CD4-positive, alpha-beta T cell treated with Interleukin-6 for 4 hours (primary cell): ENCODE measurements at regions not wholly inside any gene's neighbourhood (a gene's known extent, or its start where the extent isn't known, plus 50 kb on each side); places are given as distances from the start of the nearest gene placed in this dataset.
A peak's percentile ranks its signal among the peaks of the same experiment; 100 is the strongest.
"Not testable (repeated sequence)": the region's sequence is repeated elsewhere in the genome, so short reads cannot be mapped to it uniquely, and the experiment has no call there.

Experiments used
- DNase-seq: peaks from one replicate; pipeline ENCODE4 v3.0.0-alpha.2; 2020; ENCODE audit warnings: mixed read lengths

GRCh38 chr19:14328406-14328805 is 52.8 kb upstream of the ADGRE5 start:
- DNase-seq = no peak

- not testable (repeated sequence) for DNase-seq
Measured at GRCh38 chr19:14327061-14327460, 54.2 kb upstream of the ADGRE5 start.

DNA sequence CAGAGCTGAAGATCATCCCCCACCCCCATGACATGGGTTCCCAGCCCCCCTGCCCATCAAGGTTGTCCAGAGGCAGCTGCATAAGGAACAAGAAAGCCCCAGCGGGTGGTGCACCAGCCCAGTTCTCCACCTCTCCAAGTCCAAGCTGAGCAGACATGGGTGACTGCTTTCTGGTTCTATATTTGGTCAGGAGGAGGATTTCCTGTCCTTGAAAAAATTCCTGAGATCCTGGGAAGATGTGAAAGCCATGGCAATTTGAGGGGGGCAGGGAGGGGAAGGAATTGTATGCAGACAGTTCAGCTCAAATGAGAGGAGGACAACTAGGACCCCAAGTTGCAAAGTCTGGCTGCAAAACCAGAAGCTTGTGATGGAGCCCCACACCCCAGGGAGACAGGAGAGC is 55.4 kb upstream of the ADGRE5 start:
- no peak for DNase-seq

- DNase-seq = no peak
Measured at GRCh38 chr19:14325134-14325533, 56.1 kb upstream of the ADGRE5 start.

DNA sequence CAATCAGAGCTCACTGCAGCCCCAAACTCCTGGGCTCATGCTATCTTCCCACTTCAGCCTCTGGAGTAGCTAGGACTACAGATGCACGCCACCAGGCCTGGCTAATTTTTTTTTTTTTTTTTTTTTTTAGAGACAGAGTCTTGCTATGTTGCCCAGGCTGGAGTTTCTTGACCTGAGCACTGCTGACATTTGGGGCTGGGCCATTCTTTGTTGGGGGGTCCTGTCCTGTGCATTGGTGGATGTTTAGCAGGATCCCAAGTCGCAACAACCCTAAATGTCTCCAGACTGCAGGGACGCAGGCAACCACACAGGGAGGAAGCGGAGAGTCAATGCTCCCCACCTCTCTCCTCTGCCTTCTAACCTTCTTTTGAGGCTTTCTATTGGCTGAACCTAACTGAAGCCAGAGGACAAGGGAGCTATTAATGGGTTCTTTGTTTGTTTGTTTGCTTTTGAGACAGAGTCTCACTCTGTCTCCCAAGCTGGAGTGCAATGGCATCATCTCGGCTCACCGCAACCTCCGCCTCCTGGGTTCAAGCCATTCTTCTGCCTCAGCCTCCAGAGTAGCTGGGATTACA is 58.3 kb upstream of the ADGRE5 start:
- DNase-seq = no peak

DNA sequence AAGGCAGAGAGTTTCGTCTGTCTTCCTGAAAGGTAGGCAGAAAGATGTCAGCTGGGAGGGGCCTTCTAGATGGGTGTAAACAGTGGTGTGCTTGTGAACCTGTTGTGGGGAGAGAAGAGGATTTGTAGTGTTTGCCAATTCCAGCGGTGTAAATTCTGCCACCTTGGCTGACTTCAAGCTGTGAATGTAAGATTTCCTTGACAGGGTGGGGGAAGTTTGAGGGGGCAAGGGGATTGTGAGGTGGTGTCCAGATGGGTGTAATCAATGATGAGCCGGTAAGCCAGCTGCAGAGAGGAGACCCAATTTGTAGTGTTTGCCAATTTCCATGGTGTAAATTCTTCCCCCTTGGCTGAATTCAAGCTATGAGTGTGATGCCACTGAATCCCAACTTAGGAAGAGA is 61.0 kb upstream of the ADGRE5 start:
- DNase-seq = no peak

- DNase-seq = not testable (repeated sequence)
Measured at GRCh38 chr19:14319720-14320119, 61.5 kb upstream of the ADGRE5 start.

DNA sequence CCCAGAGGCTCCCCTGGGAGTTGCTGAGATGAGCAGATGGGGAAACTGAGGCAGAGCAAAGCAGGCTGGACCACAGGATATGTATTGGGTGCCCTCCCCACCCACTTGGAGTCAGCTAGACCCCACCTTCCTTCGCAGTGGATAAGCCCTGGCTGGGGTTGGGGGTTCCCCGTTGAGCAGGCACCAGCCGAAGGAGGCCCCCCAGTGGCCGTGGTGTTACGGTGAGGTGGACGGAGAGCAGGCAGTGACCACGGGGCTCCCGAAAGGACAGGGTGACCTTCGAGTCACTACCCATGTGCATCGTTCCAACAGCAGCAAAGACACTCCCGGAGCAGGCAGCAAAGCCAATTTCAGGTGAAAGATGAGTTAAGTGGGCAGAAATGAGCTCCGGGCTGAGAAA is 62.4 kb upstream of the ADGRE5 start:
- no peak for DNase-seq

DNA sequence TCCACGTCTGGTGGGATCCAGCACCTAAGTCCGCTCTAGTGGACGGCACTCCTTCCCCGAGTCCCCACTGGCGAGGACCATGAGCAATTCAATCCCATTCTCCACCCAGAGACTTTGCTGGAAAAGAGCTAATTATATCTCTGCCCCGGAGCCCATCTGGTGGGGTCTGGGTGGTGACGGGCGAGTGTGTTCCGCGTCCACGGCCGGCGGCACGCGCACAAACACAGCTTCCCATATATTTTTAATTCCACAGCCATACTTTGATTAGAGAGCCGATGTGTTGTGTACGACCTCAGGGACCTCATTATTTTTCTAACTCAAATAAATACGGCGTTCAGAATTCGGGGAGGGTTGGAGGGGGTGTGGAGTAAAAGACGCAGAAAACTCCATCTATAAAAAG is 64.1 kb upstream of the ADGRE5 start:
- DNase-seq = no peak

GRCh38 chr19:14315433-14315832 is 65.8 kb upstream of the ADGRE5 start:
- no peak for DNase-seq

GRCh38 chr19:14310055-14310454 is 71.2 kb upstream of the ADGRE5 start:
- DNase-seq = no peak

GRCh38 chr19:14305706-14306105 is 75.5 kb upstream of the ADGRE5 start:
- DNase-seq = no peak

DNA sequence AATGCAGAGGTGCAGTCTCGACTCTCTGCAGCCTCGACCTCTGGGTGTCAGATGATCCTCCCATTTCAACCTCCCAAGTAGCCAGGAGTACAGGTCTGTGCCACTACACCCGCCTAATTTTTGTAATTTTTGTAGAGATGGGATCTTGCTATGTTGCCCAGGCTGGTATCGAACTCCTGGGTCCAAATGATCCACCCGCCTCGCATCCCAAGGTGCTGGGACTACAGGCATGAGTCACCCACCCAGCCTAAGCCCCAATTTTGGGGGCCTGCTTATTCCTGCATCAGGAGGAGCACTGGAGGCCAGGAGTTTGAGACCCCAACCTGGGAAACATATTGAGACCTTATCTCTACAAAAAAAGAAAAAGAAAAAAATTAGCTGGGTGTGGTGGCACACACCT is 80.1 kb upstream of the ADGRE5 start:
- no peak for DNase-seq

- DNase-seq = no peak
Measured at GRCh38 chr19:14300303-14300702, 80.9 kb upstream of the ADGRE5 start.

GRCh38 chr19:14299224-14299827 is 81.9 kb upstream of the ADGRE5 start:
- not testable (repeated sequence) for DNase-seq

- DNase-seq = not testable (repeated sequence)
Measured at GRCh38 chr19:14297883-14298576, 83.2 kb upstream of the ADGRE5 start.

DNA sequence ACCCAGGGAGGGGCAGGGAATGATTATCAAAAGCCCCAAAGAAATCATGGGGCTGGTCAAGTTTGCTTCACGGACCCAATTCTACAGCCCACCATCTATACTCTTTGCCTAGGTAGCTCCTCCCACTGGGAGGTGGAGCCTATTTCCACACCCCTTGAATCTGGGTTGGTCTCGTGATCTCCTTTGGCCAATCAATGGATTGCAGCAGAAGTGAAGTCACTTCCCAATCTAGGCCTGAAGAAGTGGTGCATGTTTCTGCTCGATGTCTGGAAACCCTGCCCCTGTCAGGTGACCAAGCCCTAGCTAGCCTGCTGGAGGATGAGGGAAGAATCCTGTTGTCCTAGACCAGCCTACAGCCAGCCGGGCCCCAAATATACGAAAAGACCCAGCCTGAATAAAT is 86.3 kb upstream of the ADGRE5 start:
- not testable (repeated sequence) for DNase-seq

DNA sequence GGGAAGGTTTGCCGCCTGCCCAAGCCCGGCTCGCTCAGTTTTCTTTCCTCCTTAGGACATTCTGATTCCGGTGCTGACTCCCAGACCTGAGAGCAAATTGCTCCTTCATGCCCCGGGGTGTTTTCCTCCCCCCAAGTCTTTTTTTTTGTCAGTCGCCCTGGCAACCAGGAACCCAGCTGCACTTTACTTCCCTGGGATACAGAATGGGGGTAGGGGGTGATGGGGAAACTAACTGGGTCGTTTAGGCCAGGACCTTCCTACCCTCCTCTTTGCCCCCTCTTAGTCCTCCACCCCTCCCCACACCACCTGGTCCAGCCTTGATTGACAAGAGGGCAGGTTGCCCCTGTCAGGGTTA is 87.5 kb upstream of the ADGRE5 start:
- not testable (repeated sequence) for DNase-seq

GRCh38 chr19:14293101-14293815 is 87.3 kb upstream of the ADGRL1 start:
- peak; percentile 16 for DNase-seq

DNA sequence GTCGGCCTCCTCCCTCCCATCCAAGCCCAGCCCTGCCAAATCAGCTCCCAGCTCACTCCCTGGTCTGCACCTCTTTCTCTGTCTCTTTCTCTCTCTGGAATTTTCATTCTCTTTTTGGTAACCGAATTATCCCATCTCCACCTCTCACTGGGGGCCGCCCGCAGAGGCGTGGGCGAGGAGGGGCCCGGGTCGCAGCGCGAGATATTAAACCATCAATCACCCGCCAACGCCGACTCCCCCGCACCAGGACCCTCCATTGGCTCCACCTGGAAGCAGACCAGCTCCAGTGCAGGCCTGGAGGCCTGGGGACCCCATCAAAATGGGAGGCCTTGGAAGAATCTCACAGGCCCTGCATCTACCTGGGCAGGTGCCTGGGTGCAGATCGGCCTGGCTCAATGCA is 83.8 kb upstream of the ADGRL1 start:
- not testable (repeated sequence) for DNase-seq

DNA sequence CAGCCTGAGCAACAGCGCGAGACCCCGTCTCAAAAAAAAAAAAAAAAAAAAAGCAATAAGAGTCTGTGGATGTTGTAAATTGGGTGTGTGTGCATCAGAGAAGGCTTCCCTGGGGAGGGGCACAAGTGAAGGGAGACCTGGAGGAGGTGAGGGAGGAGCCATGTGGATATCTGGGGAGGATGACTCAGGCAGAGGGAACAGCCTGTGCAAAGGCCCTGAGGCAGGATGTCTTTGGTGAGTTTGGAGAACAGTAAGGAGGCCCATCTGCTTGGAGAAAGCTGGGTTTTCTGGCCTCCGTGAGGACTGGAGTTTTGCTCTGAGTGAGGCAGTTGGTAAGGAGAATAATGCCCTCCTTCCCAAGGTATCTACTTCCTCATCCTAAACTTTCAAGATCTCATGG is 81.9 kb upstream of the ADGRL1 start:
- not testable (repeated sequence) for DNase-seq

- DNase-seq = not testable (repeated sequence)
Measured at GRCh38 chr19:14286594-14286993, 80.6 kb upstream of the ADGRL1 start.

GRCh38 chr19:14285726-14286125 is 79.8 kb upstream of the ADGRL1 start:
- DNase-seq = not testable (repeated sequence)
